GM23338 (cell line): ENCODE measurements at regions not wholly inside any gene's neighbourhood (a gene's known extent, or its start where the extent isn't known, plus 50 kb on each side); places are given as distances from the start of the nearest gene placed in this dataset.

ENCODE experiments used
- ATAC-seq: fragments of 200-7000 bp; cut with Tn5 transposase; 3 replicates; pipeline ENCODE4 v1.9.1; 2020
- DNase-seq: peaks from one replicate; pipeline ENCODE4 v3.0.0-alpha.2; 2015; ENCODE audit warnings: low spot score
- H2AFZ ChIP-seq: fragments of 200-600 bp; sonication (generic); 2 replicates; pipeline ENCODE4 v1.8.0; 2016; ENCODE audit warnings: antibody characterized with exemption, mild to moderate bottlenecking, moderate library complexity
- H3F3A ChIP-seq: fragments of 200-600 bp; sonication (generic); replicated peaks from 2 replicates; pipeline ENCODE4 v1.8.0; 2017; ENCODE audit warnings: antibody characterized with exemption, mixed run types, low read depth
- H3K27ac ChIP-seq: fragments of 200-600 bp; sonication (generic); 2 replicates; pipeline ENCODE4 v1.6.1; 2016; ENCODE audit warnings: low read depth
- H3K27me3 ChIP-seq: fragments of 200-600 bp; sonication (generic); 2 replicates; pipeline ENCODE4 v1.8.0; 2016; ENCODE audit warnings: mild to moderate bottlenecking, mixed run types, moderate library complexity; ENCODE audit not compliant: insufficient read depth
- H3K36me3 ChIP-seq: fragments of 200-600 bp; sonication (generic); 2 replicates; pipeline ENCODE4 v1.8.0; 2016; ENCODE audit warnings: mild to moderate bottlenecking; ENCODE audit not compliant: insufficient read depth
- H3K4me1 ChIP-seq: fragments of 200-600 bp; sonication (generic); 2 replicates; pipeline ENCODE4 v1.8.0; 2016; ENCODE audit warnings: mild to moderate bottlenecking, moderate library complexity; ENCODE audit not compliant: insufficient read depth
- H3K4me2 ChIP-seq: fragments of 200-600 bp; sonication (generic); 2 replicates; pipeline ENCODE4 v1.7.1; 2017; ENCODE audit warnings: mixed run types
- H3K4me3 ChIP-seq: fragments of 200-600 bp; sonication (generic); 2 replicates; pipeline ENCODE4 v1.6.1; 2016; ENCODE audit warnings: mixed run types
- H3K79me2 ChIP-seq: fragments of 200-600 bp; sonication (generic); replicated peaks from 2 replicates; pipeline ENCODE4 v1.8.0; 2017; ENCODE audit warnings: mild to moderate bottlenecking; ENCODE audit not compliant: insufficient read depth
- H3K9me2 ChIP-seq: fragments of 200-600 bp; sonication (generic); 2 replicates; pipeline ENCODE4 v1.8.0; 2017; ENCODE audit not compliant: insufficient read depth
- H4K20me1 ChIP-seq: fragments of 200-600 bp; sonication (generic); replicated peaks from 2 replicates; pipeline ENCODE4 v1.8.0; 2017; ENCODE audit warnings: mild to moderate bottlenecking; ENCODE audit not compliant: insufficient read depth
- H3K27ac Mint-ChIP-seq: 2 replicates; pipeline ENCODE4 v1.8.0; 2020; ENCODE audit warnings: inconsistent platforms, mild to moderate bottlenecking, moderate library complexity, mixed read lengths
- H3K27me3 Mint-ChIP-seq: 3 replicates; pipeline ENCODE4 v1.8.0; 2022; ENCODE audit warnings: low read depth, mild to moderate bottlenecking, moderate library complexity, mixed read lengths, inconsistent platforms; ENCODE audit not compliant: insufficient read depth, poor library complexity
- H3K36me3 Mint-ChIP-seq: 3 replicates; pipeline ENCODE4 v1.8.0; 2021; ENCODE audit warnings: low read depth, mild to moderate bottlenecking, inconsistent platforms, moderate library complexity, mixed read lengths
- H3K4me1 Mint-ChIP-seq: 3 replicates; pipeline ENCODE4 v1.8.0; 2020; ENCODE audit warnings: mild to moderate bottlenecking, inconsistent platforms, mixed read lengths
- H3K4me3 Mint-ChIP-seq: 3 replicates; pipeline ENCODE4 v1.8.0; 2021; ENCODE audit warnings: moderate library complexity, mild to moderate bottlenecking, inconsistent platforms, mixed read lengths
- H3K9me3 Mint-ChIP-seq: 3 replicates; pipeline ENCODE4 v1.8.0; 2020; ENCODE audit warnings: moderate library complexity, mild to moderate bottlenecking, inconsistent platforms, mixed read lengths
- CREB1 ChIP-seq: fragments of 250-450 bp; sonication (Bioruptor Pico); IDR thresholded peaks from 2 replicates; pipeline ENCODE4 v1.5.0; 2020; ENCODE audit warnings: low read depth, mild to moderate bottlenecking, moderate library complexity
- EZH2 ChIP-seq: fragments of 200-600 bp; sonication (generic); IDR thresholded peaks from one replicate; pipeline ENCODE4 v1.8.0; 2017; ENCODE audit warnings: antibody characterized with exemption, mild to moderate bottlenecking, low read depth; ENCODE audit not compliant: unreplicated experiment
- JUNB ChIP-seq: IDR thresholded peaks from one replicate; pipeline ENCODE4 v1.6.1; 2016; ENCODE audit warnings: antibody characterized with exemption; ENCODE audit not compliant: unreplicated experiment
- NANOG ChIP-seq: IDR thresholded peaks from 2 replicates; pipeline ENCODE4 v1.6.1; 2016; ENCODE audit warnings: antibody characterized with exemption, borderline replicate concordance
- POLR2AphosphoS5 ChIP-seq: IDR thresholded peaks from 2 replicates; pipeline ENCODE4 v1.6.1; 2016; ENCODE audit warnings: antibody characterized with exemption, low read depth
- ZNF114 ChIP-seq: fragments of 250-450 bp; sonication (Bioruptor Pico); IDR thresholded peaks from 2 replicates; pipeline ENCODE4 v1.5.0; 2020; ENCODE audit warnings: mild to moderate bottlenecking, moderate library complexity
- ZNF331 ChIP-seq: fragments of 250-450 bp; sonication (Bioruptor Pico); IDR thresholded peaks from 2 replicates; pipeline ENCODE4 v1.5.0; 2020; ENCODE audit warnings: low read depth, mild to moderate bottlenecking, moderate library complexity
- TF ChIP-seq, protein P1 (sequence below), 2 experiments: fragments of 200-600 bp in 1 of 2; sonication (generic) in 1 of 2; conservative IDR thresholded peaks; 2 replicates each; pipeline versions ENCODE4 v1.5.1 to v1.6.1; 2016 to 2017; ENCODE audit warnings: antibody characterized with exemption in 2 of 2, low read depth in 2 of 2, mild to moderate bottlenecking in 2 of 2, moderate library complexity in 1 of 2
- TF ChIP-seq, protein P2 (sequence below): fragments of 250-450 bp; sonication (Bioruptor Pico); IDR thresholded peaks from 2 replicates; pipeline ENCODE4 v1.5.0; 2020; ENCODE audit warnings: mild to moderate bottlenecking, moderate library complexity

DNA sequence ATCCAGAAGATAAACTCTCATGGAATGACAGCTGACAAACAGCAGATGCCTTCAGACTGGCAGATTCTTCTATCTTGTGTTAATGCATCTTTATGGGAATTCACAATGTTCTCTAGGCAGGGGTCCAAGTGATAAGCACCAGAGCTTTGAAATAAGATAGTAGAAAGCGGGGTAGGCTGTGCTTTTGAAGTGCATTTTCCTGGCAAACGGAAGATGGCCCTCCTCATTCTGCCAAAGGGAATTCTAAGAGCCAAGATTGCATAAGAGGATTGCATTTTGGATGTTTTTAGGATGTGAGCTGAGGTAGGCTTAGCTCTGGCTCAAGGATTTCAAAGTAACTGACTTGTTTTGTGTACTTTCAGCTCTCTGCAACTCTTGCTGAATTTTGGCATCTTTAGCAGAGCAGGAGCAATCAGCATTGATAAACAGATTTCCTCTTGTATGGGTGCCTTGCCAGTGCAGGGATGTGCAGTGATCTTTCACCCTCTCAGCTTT lies 298.5 kb upstream of the KLF6 start:
- Histone ChIP-seq H4K20me1 (no peaks in the 10 kb centered on the region), H3K9me2 (no peaks in the 10 kb centered on the region), H3K27ac (no peak overlapping the region; the same call in 1 of the 2 replicates), H3K4me1 (peaks cover 7% of the 10 kb centered on the region), H3F3A (no peaks in the 10 kb centered on the region), H3K27me3 (no peaks in the 10 kb centered on the region), H3K4me3 (no peak overlapping the region), H3K79me2 (no peaks in the 10 kb centered on the region), H2AFZ (peak overlapping the region; percentile 69; the same call in 1 of the 2 replicates), H3K4me2 (peak overlapping the region; percentile 31; the same call in 1 of the 2 replicates), H3K36me3 (no peaks in the 10 kb centered on the region)
- Mint-ChIP-seq H3K4me3 (no peak overlapping the region), H3K4me1 (peaks cover 9% of the 10 kb centered on the region), H3K36me3 (no peaks in the 10 kb centered on the region), H3K27me3 (no peaks in the 10 kb centered on the region), H3K9me3 (no peaks in the 10 kb centered on the region; the same call in 2 of the 3 replicates), H3K27ac (no peak overlapping the region)
- ATAC-seq: no peak
- peak; percentile 4 for DNase-seq
- TF ChIP-seq EZH2 (no peak), CREB1 (CRISPR knock-in tag) (no peak), JUNB (no peak), NANOG (no peak), ZNF114 (CRISPR knock-in tag) (no peak), ZNF331 (no peak)
- TF ChIP-seq, protein P1, sequence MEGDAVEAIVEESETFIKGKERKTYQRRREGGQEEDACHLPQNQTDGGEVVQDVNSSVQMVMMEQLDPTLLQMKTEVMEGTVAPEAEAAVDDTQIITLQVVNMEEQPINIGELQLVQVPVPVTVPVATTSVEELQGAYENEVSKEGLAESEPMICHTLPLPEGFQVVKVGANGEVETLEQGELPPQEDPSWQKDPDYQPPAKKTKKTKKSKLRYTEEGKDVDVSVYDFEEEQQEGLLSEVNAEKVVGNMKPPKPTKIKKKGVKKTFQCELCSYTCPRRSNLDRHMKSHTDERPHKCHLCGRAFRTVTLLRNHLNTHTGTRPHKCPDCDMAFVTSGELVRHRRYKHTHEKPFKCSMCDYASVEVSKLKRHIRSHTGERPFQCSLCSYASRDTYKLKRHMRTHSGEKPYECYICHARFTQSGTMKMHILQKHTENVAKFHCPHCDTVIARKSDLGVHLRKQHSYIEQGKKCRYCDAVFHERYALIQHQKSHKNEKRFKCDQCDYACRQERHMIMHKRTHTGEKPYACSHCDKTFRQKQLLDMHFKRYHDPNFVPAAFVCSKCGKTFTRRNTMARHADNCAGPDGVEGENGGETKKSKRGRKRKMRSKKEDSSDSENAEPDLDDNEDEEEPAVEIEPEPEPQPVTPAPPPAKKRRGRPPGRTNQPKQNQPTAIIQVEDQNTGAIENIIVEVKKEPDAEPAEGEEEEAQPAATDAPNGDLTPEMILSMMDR (conservative IDR thresholded peaks at IDR 0.05; ENCODE audit: low read depth in 2 of 2): no peak

DNA sequence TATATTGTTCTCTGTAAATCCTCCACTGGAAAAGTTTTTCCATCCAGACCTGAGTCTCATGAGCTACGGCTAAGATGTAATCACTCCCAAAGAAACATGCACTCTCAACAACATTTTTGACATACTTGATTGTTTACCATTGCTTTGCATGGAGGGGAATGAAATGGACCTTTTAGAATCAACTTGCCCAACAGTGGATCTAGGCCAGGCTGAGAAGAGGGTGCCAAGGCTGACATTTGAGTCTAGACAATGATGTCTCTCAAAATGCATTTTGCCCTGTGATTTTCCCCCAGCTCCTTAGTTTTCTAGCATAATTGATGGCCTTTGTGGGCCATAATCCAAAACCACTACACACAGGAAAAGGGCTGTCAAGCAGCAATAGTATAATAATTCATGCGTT lies 297.9 kb upstream of the KLF6 start:
- Mint-ChIP-seq H3K4me1 (peaks cover 9% of the 10 kb centered on the region), H3K9me3 (no peaks in the 10 kb centered on the region), H3K27me3 (no peaks in the 10 kb centered on the region), H3K36me3 (no peaks in the 10 kb centered on the region), H3K27ac (no peak overlapping the region), H3K4me3 (no peak overlapping the region)
- Histone ChIP-seq H3K4me1 (peaks cover 7% of the 10 kb centered on the region), H3K4me2 (no peak overlapping the region), H4K20me1 (no peaks in the 10 kb centered on the region), H3K9me2 (no peaks in the 10 kb centered on the region), H3K27me3 (no peaks in the 10 kb centered on the region), H3K36me3 (no peaks in the 10 kb centered on the region), H2AFZ (no peak overlapping the region), H3F3A (no peaks in the 10 kb centered on the region), H3K4me3 (no peak overlapping the region), H3K79me2 (no peaks in the 10 kb centered on the region), H3K27ac (no peak overlapping the region)
- DNase-seq (no peak), ATAC-seq (no peak)
- TF ChIP-seq, protein P1 (conservative IDR thresholded peaks at IDR 0.05; ENCODE audit: low read depth in 2 of 2): no peak
- no peak for TF ChIP-seq CREB1 (CRISPR knock-in tag)
- TF ChIP-seq ZNF331: no peak
- no peak for TF ChIP-seq POLR2AphosphoS5
- no peak for TF ChIP-seq JUNB
- TF ChIP-seq, protein P2, sequence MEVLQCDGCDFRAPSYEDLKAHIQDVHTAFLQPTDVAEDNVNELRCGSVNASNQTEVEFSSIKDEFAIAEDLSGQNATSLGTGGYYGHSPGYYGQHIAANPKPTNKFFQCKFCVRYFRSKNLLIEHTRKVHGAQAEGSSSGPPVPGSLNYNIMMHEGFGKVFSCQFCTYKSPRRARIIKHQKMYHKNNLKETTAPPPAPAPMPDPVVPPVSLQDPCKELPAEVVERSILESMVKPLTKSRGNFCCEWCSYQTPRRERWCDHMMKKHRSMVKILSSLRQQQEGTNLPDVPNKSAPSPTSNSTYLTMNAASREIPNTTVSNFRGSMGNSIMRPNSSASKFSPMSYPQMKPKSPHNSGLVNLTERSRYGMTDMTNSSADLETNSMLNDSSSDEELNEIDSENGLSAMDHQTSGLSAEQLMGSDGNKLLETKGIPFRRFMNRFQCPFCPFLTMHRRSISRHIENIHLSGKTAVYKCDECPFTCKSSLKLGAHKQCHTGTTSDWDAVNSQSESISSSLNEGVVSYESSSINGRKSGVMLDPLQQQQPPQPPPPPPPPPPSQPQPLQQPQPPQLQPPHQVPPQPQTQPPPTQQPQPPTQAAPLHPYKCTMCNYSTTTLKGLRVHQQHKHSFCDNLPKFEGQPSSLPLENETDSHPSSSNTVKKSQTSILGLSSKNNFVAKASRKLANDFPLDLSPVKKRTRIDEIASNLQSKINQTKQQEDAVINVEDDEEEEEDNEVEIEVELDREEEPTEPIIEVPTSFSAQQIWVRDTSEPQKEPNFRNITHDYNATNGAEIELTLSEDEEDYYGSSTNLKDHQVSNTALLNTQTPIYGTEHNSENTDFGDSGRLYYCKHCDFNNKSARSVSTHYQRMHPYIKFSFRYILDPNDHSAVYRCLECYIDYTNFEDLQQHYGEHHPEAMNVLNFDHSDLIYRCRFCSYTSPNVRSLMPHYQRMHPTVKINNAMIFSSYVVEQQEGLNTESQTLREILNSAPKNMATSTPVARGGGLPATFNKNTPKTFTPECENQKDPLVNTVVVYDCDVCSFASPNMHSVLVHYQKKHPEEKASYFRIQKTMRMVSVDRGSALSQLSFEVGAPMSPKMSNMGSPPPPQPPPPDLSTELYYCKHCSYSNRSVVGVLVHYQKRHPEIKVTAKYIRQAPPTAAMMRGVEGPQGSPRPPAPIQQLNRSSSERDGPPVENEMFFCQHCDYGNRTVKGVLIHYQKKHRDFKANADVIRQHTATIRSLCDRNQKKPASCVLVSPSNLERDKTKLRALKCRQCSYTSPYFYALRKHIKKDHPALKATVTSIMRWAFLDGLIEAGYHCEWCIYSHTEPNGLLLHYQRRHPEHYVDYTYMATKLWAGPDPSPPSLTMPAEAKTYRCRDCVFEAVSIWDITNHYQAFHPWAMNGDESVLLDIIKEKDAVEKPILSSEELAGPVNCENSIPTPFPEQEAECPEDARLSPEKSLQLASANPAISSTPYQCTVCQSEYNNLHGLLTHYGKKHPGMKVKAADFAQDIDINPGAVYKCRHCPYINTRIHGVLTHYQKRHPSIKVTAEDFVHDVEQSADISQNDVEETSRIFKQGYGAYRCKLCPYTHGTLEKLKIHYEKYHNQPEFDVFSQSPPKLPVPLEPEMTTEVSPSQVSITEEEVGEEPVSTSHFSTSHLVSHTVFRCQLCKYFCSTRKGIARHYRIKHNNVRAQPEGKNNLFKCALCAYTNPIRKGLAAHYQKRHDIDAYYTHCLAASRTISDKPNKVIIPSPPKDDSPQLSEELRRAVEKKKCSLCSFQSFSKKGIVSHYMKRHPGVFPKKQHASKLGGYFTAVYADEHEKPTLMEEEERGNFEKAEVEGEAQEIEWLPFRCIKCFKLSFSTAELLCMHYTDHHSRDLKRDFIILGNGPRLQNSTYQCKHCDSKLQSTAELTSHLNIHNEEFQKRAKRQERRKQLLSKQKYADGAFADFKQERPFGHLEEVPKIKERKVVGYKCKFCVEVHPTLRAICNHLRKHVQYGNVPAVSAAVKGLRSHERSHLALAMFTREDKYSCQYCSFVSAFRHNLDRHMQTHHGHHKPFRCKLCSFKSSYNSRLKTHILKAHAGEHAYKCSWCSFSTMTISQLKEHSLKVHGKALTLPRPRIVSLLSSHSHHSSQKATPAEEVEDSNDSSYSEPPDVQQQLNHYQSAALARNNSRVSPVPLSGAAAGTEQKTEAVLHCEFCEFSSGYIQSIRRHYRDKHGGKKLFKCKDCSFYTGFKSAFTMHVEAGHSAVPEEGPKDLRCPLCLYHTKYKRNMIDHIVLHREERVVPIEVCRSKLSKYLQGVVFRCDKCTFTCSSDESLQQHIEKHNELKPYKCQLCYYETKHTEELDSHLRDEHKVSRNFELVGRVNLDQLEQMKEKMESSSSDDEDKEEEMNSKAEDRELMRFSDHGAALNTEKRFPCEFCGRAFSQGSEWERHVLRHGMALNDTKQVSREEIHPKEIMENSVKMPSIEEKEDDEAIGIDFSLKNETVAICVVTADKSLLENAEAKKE (CRISPR knock-in tag): no peak
